ENCODE measurements at regions not wholly inside any gene's neighbourhood (a gene's known extent, or its start where the extent isn't known, plus 50 kb on each side); places are given as distances from the start of the nearest gene placed in this dataset.

DNA sequence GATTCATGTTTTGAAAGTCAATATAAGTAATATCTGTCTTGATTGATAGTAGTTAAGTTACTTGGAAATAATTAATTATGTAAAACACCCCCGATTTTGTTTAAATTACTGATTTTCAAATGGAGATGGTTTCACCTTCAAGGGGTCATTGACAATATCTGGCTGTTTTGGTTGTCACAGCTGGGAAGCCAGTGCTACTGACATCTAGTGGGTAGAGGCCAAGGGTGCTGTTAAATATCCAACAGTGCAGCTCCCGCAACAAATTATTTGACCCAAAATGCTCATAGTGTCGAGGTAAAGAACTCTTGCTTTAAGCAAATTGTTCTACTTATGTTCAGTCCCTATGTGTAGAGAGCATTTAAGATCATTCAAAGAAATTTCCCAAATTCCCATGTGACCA lies 50.6 kb upstream of the PCDH20 start:
- no peaks in the 10 kb centered on the region for H3K9me3 ChIP-seq (ENCODE audit: insufficient read depth, low read length)
- TF ChIP-seq, protein P1, sequence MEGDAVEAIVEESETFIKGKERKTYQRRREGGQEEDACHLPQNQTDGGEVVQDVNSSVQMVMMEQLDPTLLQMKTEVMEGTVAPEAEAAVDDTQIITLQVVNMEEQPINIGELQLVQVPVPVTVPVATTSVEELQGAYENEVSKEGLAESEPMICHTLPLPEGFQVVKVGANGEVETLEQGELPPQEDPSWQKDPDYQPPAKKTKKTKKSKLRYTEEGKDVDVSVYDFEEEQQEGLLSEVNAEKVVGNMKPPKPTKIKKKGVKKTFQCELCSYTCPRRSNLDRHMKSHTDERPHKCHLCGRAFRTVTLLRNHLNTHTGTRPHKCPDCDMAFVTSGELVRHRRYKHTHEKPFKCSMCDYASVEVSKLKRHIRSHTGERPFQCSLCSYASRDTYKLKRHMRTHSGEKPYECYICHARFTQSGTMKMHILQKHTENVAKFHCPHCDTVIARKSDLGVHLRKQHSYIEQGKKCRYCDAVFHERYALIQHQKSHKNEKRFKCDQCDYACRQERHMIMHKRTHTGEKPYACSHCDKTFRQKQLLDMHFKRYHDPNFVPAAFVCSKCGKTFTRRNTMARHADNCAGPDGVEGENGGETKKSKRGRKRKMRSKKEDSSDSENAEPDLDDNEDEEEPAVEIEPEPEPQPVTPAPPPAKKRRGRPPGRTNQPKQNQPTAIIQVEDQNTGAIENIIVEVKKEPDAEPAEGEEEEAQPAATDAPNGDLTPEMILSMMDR (IDR thresholded peaks at IDR 0.05; ENCODE audit: insufficient read depth, low read length, poor library complexity, severe bottlenecking): no peak
- no peak for TF ChIP-seq EZH2phosphoT487 (conservative IDR thresholded peaks at IDR 0.05; ENCODE audit: low read length)

More for the DNA sequence above, 50.6 kb upstream of the PCDH20 start:
- Histone ChIP-seq H4K20me1 (ENCODE audit: low read depth, low read length) (no peaks in the 10 kb centered on the region), H3F3A (ENCODE audit: insufficient read depth) (no peaks in the 10 kb centered on the region), H3K79me2 (ENCODE audit: insufficient read depth, low read length) (no peaks in the 10 kb centered on the region), H3K9ac (ENCODE audit: low read length) (no peak overlapping the region), H3K4me2 (ENCODE audit: low read depth, low read length, poor library complexity, severe bottlenecking) (no peak overlapping the region), H3K27ac (ENCODE audit: low read depth, low read length) (no peak overlapping the region), H3K27me3 (ENCODE audit: low read length) (no peaks in the 10 kb centered on the region), H3K4me3 (ENCODE audit: insufficient read depth, low read length, poor library complexity, severe bottlenecking) (no peak overlapping the region), H3K9me2 (replicated peaks; ENCODE audit: insufficient read depth, low read length) (no peaks in the 10 kb centered on the region), H2AFZ (ENCODE audit: low read depth, low read length, severe bottlenecking) (no peak overlapping the region), H3K36me3 (ENCODE audit: low read length) (no peaks in the 10 kb centered on the region)

All from SU-DHL-6 (cell line).